Activated CD8-positive, alpha-beta memory T cell treated with anti-CD3 and anti-CD28 coated beads, Interleukin-2, amount 10 ng/mL, durations not matched to agents 7 days and 5 days (primary cell): ENCODE measurements at regions not wholly inside any gene's neighbourhood (a gene's known extent, or its start where the extent isn't known, plus 50 kb on each side); places are given as distances from the start of the nearest gene placed in this dataset.

Source experiments
- ATAC-seq: fragments of 150-1000 bp; cut with Tn5 transposase; one replicate; pipeline ENCODE4 v1.10.0; 2021; ENCODE audit warnings: moderate library complexity
- CTCF ChIA-PET: fragments of 350-600 bp; sonication (Branson Sonifier 250); formaldehyde crosslinking; loops from one replicate; lab custom pipeline; 2021; ENCODE audit warnings: antibody characterized with exemption; lab: Charles Lee
- DNase-seq: peaks from one replicate; pipeline ENCODE4 v3.0.0-alpha.2; 2020
- H3K27ac Mint-ChIP-seq: one replicate; pipeline ENCODE4 v1.8.0; 2021; ENCODE audit warnings: mild to moderate bottlenecking, mixed read lengths
- H3K27me3 Mint-ChIP-seq: one replicate; pipeline ENCODE4 v1.8.0; 2021; ENCODE audit warnings: mixed read lengths
- H3K36me3 Mint-ChIP-seq: one replicate; pipeline ENCODE4 v1.8.0; 2021; ENCODE audit warnings: mild to moderate bottlenecking, mixed read lengths
- H3K4me1 Mint-ChIP-seq: one replicate; pipeline ENCODE4 v1.8.0; 2021; ENCODE audit warnings: mixed read lengths
- H3K4me3 Mint-ChIP-seq: one replicate; pipeline ENCODE4 v1.8.0; 2021; ENCODE audit warnings: mild to moderate bottlenecking, moderate library complexity, mixed read lengths
- H3K9me3 Mint-ChIP-seq: one replicate; pipeline ENCODE4 v1.8.0; 2022; ENCODE audit warnings: low read depth, mixed read lengths

DNA sequence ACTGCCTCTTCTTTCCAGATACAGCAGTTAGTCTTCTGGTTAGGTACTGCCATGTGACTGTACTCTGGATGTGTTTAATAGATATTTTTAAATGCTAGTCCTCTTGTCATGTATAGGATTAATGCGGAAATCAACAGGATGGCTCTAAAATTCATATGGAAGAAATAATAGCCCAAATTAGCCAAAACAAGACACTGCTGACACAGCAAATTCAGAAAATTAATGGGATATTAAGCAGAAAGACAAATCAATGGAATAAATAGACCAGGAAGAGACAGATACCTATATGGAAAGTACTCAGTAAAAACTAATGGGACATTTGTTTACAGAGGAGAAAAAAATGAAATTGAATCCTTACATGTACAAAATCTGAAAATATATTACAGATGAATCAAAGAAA is 679.3 kb upstream of the PCDH20 start:
- Mint-ChIP-seq H3K9me3 (peaks cover 2% of the 10 kb centered on the region), H3K4me3 (no peak overlapping the region), H3K4me1 (no peaks in the 10 kb centered on the region), H3K27ac (no peak overlapping the region), H3K36me3 (no peaks in the 10 kb centered on the region), H3K27me3 (no peaks in the 10 kb centered on the region)
- ATAC-seq (no peak), DNase-seq (no peak)
- CTCF ChIA-PET, result no interaction called here

DNA sequence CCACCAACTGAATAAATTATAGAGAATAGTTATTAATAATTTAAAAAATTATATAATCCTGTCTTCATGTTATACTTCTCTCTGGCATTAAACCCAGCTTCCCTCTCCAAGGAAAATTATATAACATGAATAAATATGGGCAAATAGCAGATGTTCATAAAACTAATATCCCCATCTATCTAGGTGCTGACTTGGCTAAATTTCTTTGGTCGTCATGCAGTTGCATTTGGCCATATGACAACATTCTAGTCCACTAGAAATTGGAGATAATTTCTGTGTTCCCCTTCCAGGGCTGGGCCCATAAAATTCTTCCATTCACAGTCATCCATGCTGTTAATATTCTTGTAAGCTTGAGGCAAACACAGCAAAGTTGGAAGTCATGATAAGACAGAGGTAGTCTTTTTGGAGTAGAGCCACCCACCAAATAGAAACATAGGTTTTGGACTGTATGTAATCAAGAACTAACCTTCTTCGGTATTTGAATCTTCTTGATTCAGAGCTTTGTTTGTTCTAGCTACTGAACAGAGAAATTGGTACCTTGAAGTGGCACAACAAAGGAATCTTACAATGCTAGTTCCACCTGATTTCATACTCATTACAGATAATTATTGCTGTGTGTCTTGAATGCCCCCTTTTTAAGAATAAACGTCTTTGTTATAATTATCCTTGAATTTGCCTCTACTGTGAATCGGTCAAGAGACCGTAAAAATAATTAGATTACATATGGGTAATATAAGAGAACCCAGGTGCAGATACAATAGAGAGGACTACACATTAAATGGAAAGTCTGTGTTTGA is 678.5 kb upstream of the PCDH20 start:
- DNase-seq (no peak), ATAC-seq (no peak)
- Mint-ChIP-seq H3K4me3 (no peak overlapping the region), H3K36me3 (no peaks in the 10 kb centered on the region), H3K27ac (no peak overlapping the region), H3K27me3 (no peaks in the 10 kb centered on the region), H3K4me1 (no peaks in the 10 kb centered on the region), H3K9me3 (peaks cover 1% of the 10 kb centered on the region)
- CTCF ChIA-PET, result no interaction called here

DNA sequence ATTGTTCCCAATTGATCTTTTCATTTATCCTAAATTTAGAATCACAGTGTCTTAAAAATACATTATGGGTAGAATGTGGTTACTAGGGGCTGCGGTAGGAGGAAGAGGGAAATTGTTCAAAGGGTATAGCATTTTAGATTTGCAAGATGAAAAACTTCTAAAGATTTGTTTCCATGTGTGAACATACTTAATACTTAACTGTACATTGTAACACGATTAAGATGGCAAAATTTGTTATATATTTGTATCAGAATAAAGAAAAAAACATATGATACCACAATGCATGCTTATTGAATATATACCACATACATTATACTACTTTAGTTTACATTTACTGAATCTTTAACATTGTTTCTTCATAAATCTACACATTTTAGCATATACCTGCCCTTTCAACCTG is 677.3 kb upstream of the PCDH20 start:
- Mint-ChIP-seq H3K27ac (no peak overlapping the region), H3K9me3 (no peaks in the 10 kb centered on the region), H3K27me3 (no peaks in the 10 kb centered on the region), H3K36me3 (no peaks in the 10 kb centered on the region), H3K4me1 (no peaks in the 10 kb centered on the region), H3K4me3 (no peak overlapping the region)
- ATAC-seq, result no peak
- CTCF ChIA-PET, result no interaction called here
- DNase-seq, result no peak

DNA sequence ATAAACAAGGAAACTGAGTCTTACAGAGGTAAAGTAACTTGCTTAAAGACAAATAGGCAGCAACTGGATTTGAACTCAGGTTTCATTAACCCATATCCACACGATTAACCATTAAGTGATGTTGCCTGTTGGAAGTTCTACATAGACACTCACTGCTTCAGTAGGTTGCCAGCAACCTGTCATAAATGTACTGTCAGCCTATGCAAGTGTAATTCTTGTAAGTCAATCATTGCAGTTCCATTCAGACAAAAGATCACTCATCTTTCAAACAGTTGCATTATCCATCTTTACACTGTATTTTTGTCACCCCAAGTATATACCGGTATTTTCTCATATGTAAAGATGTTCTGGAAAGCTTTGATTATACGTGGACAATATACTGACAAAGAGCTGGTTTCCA is 676.9 kb upstream of the PCDH20 start:
- Mint-ChIP-seq H3K27me3 (no peaks in the 10 kb centered on the region), H3K4me1 (no peaks in the 10 kb centered on the region), H3K27ac (no peak overlapping the region), H3K36me3 (no peaks in the 10 kb centered on the region), H3K4me3 (no peak overlapping the region), H3K9me3 (no peaks in the 10 kb centered on the region)
- CTCF ChIA-PET, result no interaction called here
- DNase-seq (no peak), ATAC-seq (no peak)

DNA sequence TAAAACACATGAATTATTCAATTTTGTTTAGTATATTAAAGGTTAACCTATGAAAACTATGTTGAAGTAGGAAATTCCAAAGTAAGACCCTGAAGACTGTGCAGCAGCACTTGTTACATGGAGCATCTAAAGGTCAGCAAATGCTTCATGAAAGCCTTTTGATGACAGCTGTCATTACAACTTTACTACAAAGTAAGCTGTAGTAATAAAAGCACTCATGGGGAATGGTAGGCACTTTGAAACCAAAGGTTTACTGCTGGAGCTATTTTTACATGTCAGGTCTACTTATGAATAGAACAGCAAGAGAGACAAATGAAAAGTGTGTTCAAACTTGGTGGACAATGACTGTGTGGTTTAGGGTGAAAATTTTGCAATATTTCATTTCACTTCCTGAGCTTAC is 672.5 kb upstream of the PCDH20 start:
- H3K9me3 Mint-ChIP-seq, result no peaks in the 10 kb centered on the region
- DNase-seq (no peak), ATAC-seq (no peak)
- no peaks in the 10 kb centered on the region for H3K36me3 Mint-ChIP-seq
- H3K4me1 Mint-ChIP-seq, result no peaks in the 10 kb centered on the region
- CTCF ChIA-PET, result no interaction called here
- no peak overlapping the region for H3K4me3 Mint-ChIP-seq
- H3K27ac Mint-ChIP-seq, result no peak overlapping the region
- no peaks in the 10 kb centered on the region for H3K27me3 Mint-ChIP-seq

DNA sequence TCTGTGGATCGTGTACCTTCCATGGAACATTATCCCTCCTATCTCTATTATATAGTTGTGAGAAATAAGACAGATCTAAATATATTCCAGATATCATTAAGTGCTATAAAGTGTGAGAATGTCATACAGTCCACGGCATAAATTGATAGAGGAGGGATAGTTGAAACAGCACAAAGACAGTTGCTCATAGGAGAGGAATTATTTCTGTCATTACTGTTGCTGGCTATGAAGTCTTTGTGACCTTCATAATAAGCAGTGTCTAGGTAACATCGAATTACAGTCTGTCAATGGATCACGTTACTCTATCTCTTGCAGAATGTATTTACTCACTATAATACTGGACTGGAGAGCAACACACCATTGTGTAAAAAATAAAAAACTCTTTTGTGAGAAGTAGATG is 671.5 kb upstream of the PCDH20 start:
- Mint-ChIP-seq H3K27ac (no peak overlapping the region), H3K36me3 (no peaks in the 10 kb centered on the region), H3K9me3 (no peaks in the 10 kb centered on the region), H3K4me1 (no peaks in the 10 kb centered on the region), H3K27me3 (no peaks in the 10 kb centered on the region), H3K4me3 (no peak overlapping the region)
- no peak for ATAC-seq
- CTCF ChIA-PET, result no interaction called here
- no peak for DNase-seq

DNA sequence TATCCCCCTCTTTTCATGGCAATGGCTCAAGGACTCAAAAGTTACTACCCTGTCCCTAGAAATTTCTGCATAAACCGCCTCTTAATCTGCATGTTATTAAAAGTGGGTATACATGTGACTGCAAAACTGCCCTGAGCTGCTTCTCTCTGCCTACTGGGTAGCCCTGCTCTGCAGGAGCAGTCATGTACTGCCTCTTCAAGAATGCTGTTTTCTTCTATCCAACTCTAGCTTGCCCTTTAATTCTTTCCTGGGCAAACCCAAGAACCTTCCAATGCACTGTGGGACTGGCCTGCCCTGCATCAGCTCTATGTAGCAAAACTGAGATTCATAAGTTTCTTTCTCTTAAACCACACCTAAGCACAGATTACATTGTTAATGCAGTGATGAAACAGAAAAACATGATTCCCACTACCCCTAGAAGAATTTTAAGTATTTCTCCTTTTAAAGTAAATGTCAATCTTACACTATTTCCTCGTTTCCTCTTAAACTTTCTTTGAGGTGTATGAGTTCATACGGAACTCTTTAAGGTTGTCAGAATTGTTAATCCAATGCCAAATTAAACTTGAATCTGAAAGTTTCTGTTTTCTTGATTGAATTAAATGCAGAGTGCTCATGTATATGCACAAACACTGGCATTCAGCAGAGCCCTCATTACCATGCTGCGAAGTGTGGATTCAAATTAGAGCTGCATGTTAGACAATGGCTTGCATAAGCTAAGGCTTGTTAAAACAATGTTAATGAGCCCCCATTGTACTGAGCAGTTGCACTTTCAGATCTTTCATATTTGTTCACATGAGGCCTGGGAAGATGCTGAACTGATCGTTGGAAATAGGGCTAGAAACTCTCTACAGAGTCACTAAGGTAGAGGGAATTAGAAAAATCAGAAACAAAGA is 669.9 kb upstream of the PCDH20 start:
- ATAC-seq, result no peak
- Mint-ChIP-seq H3K27me3 (no peaks in the 10 kb centered on the region), H3K4me3 (no peak overlapping the region), H3K4me1 (no peaks in the 10 kb centered on the region), H3K27ac (no peak overlapping the region), H3K36me3 (no peaks in the 10 kb centered on the region), H3K9me3 (no peaks in the 10 kb centered on the region)
- DNase-seq, result no peak
- CTCF ChIA-PET, result no interaction called here

DNA sequence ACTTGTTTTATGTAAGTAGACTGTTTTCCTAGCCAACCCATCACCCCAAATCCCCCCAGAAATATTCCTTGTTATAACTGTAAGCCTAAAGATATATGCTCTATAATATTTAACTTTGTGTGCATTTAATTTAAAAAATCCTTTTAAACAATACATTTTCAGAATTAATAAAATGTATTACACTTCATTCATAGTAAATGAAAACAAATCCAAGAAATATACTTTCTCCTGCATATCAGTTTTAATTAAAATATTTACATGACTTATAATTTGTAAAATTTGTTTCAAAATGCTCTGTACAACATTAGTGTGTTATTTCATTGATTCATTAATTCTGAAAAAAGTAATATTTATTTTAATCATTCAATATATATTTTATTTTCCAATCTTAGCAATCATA is 669.1 kb upstream of the PCDH20 start:
- no peaks in the 10 kb centered on the region for H3K36me3 Mint-ChIP-seq
- no peak overlapping the region for H3K27ac Mint-ChIP-seq
- no peak overlapping the region for H3K4me3 Mint-ChIP-seq
- H3K9me3 Mint-ChIP-seq, result no peaks in the 10 kb centered on the region
- H3K4me1 Mint-ChIP-seq, result no peaks in the 10 kb centered on the region
- ATAC-seq, result no peak
- DNase-seq, result no peak
- CTCF ChIA-PET, result no interaction called here
- no peaks in the 10 kb centered on the region for H3K27me3 Mint-ChIP-seq

DNA sequence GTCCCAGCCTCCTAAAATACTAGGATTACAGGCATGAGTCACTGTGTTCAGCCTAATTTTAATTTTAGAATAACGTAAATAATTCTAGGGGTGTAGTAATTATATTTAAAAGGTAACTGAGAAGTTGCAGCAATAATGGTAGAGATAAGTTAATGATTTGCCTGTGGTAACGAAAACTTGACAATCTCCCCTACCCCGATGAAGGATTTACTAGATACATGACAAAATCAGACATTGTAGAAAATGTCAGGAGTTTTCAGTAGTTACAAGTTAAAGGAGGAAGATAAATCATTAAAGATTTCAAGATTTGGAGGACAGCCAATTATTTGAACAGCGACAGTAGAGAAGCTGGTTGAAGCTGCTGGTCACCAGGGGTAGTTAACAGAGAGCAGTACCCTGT is 652.2 kb upstream of the PCDH20 start:
- ATAC-seq, result no peak
- H3K4me1 Mint-ChIP-seq, result no peaks in the 10 kb centered on the region
- no peak overlapping the region for H3K27ac Mint-ChIP-seq
- H3K27me3 Mint-ChIP-seq, result no peaks in the 10 kb centered on the region
- H3K9me3 Mint-ChIP-seq, result peaks cover 6% of the 10 kb centered on the region
- no peak overlapping the region for H3K4me3 Mint-ChIP-seq
- CTCF ChIA-PET, result no interaction called here
- no peaks in the 10 kb centered on the region for H3K36me3 Mint-ChIP-seq
- DNase-seq, result no peak

DNA sequence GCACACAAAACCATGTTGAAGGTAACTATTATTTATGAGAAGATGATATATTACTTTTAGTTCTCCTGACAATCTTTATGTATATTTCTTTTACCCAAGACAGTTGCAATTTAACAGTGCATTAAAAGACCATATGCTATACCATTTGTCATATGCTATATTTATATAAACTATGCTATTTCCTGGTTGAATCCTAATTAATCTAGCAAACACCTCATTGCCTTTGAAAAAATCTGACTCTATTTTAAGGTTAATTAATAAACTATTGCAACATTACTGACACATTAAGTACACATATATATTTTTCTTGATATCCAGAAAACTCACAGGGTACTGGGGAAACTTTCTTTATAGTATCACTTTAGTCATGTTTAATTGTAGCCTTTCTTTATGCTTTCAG is 649.4 kb upstream of the PCDH20 start:
- Mint-ChIP-seq H3K9me3 (peaks cover 4% of the 10 kb centered on the region), H3K36me3 (no peaks in the 10 kb centered on the region), H3K4me3 (no peak overlapping the region), H3K27me3 (no peaks in the 10 kb centered on the region), H3K27ac (no peak overlapping the region), H3K4me1 (no peaks in the 10 kb centered on the region)
- ATAC-seq (no peak), DNase-seq (no peak)
- CTCF ChIA-PET, result no interaction called here

DNA sequence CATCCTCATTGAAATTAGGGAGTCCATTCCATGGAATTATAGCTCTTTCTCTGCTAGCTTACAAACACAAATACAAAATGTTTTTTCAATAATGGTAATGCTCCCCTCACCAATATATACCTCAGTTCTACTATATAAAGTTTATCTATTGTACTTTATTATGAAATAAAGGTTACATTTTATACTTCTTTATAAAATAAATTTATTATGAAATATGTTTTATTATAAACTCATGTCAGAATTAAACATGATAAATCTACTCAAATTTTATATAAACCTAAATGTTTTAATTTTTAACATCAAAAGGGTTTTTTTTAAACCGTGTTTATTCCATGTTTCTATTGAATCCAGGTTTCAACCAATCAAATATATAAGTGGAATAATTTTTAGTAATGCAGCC is 646.1 kb upstream of the PCDH20 start:
- ATAC-seq, result no peak
- H3K27ac Mint-ChIP-seq, result no peak overlapping the region

DNA sequence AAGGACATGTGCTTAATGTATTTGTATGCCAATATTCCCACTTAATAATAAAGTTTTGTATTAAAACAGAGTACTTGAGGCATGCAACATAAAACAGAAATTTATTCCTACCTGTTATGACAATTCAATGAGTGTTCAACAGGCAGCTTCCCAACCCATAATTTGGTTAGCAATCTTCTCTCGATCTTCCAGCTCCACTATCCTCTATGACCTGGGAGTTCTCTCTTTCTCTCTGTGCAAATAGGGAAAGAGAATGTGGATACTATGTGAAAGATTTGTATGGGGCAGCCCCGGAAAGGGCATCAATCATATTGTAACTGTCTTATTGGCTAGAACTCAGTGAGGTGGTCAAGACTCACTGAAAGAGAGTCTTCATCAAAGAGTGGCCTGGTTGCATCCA is 644.9 kb upstream of the PCDH20 start:
- Mint-ChIP-seq H3K27me3 (no peaks in the 10 kb centered on the region), H3K36me3 (no peaks in the 10 kb centered on the region), H3K4me3 (no peak overlapping the region), H3K27ac (no peak overlapping the region), H3K9me3 (no peaks in the 10 kb centered on the region), H3K4me1 (no peaks in the 10 kb centered on the region)
- ATAC-seq, result no peak
- DNase-seq, result no peak
- CTCF ChIA-PET, result no interaction called here

More for the DNA sequence above, 646.1 kb upstream of the PCDH20 start:
- Mint-ChIP-seq H3K4me1 (no peaks in the 10 kb centered on the region), H3K4me3 (no peak overlapping the region), H3K9me3 (no peaks in the 10 kb centered on the region), H3K36me3 (no peaks in the 10 kb centered on the region), H3K27me3 (no peaks in the 10 kb centered on the region)
- CTCF ChIA-PET, result no interaction called here
- DNase-seq, result no peak

DNA sequence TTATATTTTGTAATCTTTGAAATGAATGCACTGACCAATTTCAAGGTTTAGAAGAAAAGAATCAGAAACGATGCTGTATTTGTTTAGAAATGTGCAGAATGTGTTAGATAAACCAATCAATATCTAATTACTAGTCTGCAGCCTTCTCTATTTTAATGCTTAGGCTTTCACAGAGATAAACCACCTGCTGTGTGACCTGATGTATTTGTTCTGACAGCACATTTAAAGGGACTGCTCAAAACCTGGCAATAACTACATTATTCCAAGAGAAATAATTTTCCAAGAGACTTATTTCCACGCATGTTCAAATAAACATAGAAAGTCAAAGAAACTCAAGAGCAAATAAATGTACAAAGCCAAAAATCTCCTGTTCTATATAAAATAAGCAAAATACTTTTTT is 641.6 kb upstream of the PCDH20 start:
- ATAC-seq, result no peak
- no peaks in the 10 kb centered on the region for H3K4me1 Mint-ChIP-seq
- no peaks in the 10 kb centered on the region for H3K27me3 Mint-ChIP-seq
- H3K9me3 Mint-ChIP-seq, result peaks cover 5% of the 10 kb centered on the region
- no peak for DNase-seq
- CTCF ChIA-PET, result no interaction called here
- no peaks in the 10 kb centered on the region for H3K36me3 Mint-ChIP-seq
- H3K27ac Mint-ChIP-seq, result no peak overlapping the region
- H3K4me3 Mint-ChIP-seq, result no peak overlapping the region

DNA sequence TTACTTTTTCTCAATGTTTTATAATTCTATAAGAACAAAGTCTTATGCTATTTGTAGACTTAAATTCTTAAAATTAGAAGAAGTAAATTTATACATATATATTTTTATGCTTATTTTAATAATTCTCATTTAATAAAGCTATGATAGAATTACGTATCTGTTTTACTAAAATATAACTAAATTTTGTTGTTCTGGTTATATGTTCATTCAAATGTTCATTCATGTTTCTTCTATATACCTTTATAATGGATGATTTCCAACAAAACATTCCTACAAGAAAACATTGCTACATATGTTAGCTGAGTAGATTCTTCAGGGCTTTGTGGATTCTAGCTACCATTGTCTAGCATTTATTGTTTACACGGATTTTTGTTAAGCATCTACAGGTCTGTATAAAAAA is 634.3 kb upstream of the PCDH20 start:
- CTCF ChIA-PET, result no interaction called here
- DNase-seq (no peak), ATAC-seq (no peak)
- Mint-ChIP-seq H3K4me3 (no peak overlapping the region), H3K36me3 (no peaks in the 10 kb centered on the region), H3K27me3 (no peaks in the 10 kb centered on the region), H3K9me3 (peaks cover 12% of the 10 kb centered on the region), H3K4me1 (no peaks in the 10 kb centered on the region), H3K27ac (no peak overlapping the region)
